VCaP (cell line): ENCODE measurements at regions not wholly inside any gene's neighbourhood (a gene's known extent, or its start where the extent isn't known, plus 50 kb on each side); places are given as distances from the start of the nearest gene placed in this dataset.

Source experiments
- H3K27ac ChIP-seq: fragments of 450-650 bp; 2 replicates; pipeline ENCODE4 v1.5.1; 2017
- CTCF ChIP-seq: fragments of 450-650 bp; conservative IDR thresholded peaks from 2 replicates; pipeline ENCODE4 v1.5.1; 2017; ENCODE audit warnings: mild to moderate bottlenecking, moderate library complexity

- TF ChIP-seq CTCF = no peak
Measured at GRCh38 chr14:81751198-81751597, 217.5 kb upstream of the SEL1L start.

GRCh38 chr14:81759541-81759940, 225.9 kb upstream of the SEL1L start:
- TF ChIP-seq CTCF = no peak
- no peak overlapping the region for H3K27ac ChIP-seq

More at GRCh38 chr14:81751198-81751597, 217.5 kb upstream of the SEL1L start:
- no peak overlapping the region for H3K27ac ChIP-seq

- TF ChIP-seq CTCF = no peak
- no peak overlapping the region for H3K27ac ChIP-seq
Measured at GRCh38 chr14:81765651-81766275, 232.1 kb upstream of the SEL1L start.

GRCh38 chr14:81766321-81766915, 232.8 kb upstream of the SEL1L start:
- no peak overlapping the region for H3K27ac ChIP-seq
- TF ChIP-seq CTCF = no peak

GRCh38 chr14:81767266-81767995, 233.8 kb upstream of the SEL1L start:
- H3K27ac ChIP-seq = no peak overlapping the region
- TF ChIP-seq CTCF = no peak

- no peak for TF ChIP-seq CTCF
- H3K27ac ChIP-seq = no peak overlapping the region
Measured at GRCh38 chr14:81771651-81772275, 238.1 kb upstream of the SEL1L start.

GRCh38 chr14:81772381-81772780, 238.7 kb upstream of the SEL1L start:
- H3K27ac ChIP-seq = no peak overlapping the region
- TF ChIP-seq CTCF = no peak
